LoVo (cell line): ENCODE measurements at regions not wholly inside any gene's neighbourhood (a gene's known extent, or its start where the extent isn't known, plus 50 kb on each side); places are given as distances from the start of the nearest gene placed in this dataset.
"Not testable (repeated sequence)": the region's sequence is repeated elsewhere in the genome, so short reads cannot be mapped to it uniquely, and the experiment has no call there.

Source experiments
- DNase-seq: peaks from one replicate; pipeline ENCODE4 v3.0.0-alpha.2; 2016; ENCODE audit warnings: low spot score

DNA sequence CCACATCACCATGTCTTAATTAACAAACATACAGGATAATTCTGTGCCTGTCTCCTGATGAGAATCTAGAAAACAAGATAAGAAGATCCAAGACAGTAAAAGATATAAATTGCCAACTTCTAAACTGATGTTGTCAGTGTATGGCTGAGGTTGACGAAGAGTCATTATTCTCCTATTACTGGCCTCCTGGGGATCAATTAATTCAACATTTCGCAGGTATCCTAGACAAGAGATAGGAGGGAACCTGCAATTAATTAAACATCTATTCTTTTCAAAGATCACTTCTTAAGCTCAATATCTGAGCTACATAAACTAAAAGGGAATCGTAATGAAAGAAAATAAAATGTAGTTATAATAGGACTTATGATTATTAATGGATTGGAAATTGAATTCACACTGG lies 232.0 kb upstream of the GRIA1 start:
- DNase-seq, result no peak

DNA sequence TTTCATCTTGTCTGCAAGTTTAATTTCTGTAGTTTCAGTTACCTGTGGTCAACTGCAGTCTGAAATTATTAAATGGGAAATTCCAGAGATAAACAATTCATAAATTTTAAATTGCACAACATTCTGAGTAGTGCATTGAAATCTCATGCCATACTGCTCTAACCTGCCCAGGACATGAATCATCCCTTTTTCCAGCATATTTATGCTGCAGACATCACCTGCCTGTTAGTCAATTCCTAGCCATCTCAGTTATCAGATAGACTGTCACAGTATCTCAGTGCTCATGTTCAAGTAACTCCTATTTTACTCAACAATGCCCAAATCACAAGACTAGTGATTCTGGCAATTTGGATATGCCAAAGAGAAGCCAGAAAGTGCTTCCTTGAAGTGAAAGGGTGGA lies 223.0 kb upstream of the GRIA1 start:
- DNase-seq, result no peak

- DNase-seq, result no peak
Measured at GRCh38 chr5:153275695-153276094, 214.8 kb upstream of the GRIA1 start.

DNA sequence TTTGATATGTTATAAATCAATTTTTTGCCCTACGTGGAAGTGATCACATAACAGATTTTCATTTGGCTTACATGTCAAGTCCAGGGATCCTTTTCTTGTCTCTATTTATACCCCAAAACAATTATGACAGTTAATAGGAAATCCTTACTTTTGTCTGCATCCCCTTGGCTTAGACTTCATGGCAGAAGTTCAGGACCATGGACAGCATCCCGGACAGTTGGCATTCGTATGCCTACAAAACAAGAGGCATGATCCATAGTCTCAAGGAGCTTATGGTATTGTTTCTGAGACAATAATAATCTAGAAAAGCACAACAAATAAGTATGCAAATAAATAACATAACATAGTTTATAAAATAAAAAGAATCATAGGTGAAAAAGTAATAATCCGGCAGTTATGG lies 214.3 kb upstream of the GRIA1 start:
- peak; percentile 56 for DNase-seq

GRCh38 chr5:153296251-153296844 lies 194.1 kb upstream of the GRIA1 start:
- not testable (repeated sequence) for DNase-seq

GRCh38 chr5:153299891-153300290 lies 190.6 kb upstream of the GRIA1 start:
- no peak for DNase-seq

DNA sequence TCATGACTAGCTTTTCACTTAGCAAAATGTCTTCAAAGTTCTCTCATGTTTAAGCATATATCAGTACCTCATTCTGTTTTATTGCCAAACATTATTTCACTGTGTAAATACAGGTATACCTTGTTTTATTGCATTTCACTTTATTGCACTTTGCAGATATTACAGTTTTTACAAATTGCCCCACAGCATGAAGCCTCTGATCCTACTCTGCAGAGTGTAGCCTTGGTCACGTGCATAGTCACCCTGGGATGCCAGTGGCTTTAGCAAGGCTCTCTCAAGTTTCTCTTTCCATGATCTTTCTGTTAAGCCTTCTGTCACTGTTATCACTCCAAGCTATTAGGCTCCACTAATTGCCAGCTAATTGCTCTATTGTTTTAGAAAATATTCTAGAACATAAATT lies 182.2 kb upstream of the GRIA1 start:
- DNase-seq, result no peak

GRCh38 chr5:153318556-153318955 lies 171.9 kb upstream of the GRIA1 start:
- DNase-seq, result no peak

DNA sequence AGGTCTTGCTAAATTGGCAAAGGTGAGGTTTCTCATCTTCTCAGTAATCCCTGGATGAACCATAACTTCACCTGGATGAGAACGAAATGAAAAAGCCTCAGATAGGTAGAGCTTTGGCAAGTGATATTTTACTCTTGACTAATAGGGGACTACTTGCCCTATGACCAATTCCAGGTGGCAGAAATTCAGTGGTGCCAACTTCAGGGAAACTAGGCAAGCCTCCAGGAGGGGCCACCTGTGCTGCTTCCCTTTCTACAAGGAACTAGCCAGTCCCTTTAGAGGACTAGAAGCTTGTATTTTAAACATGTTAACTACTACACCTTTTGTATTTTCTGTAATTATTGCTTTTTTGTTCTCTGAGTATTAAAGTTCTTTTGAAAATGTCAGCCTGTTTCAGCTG lies 169.0 kb upstream of the GRIA1 start:
- no peak for DNase-seq

- no peak for DNase-seq
Measured at GRCh38 chr5:153340139-153340538, 150.3 kb upstream of the GRIA1 start.

- no peak for DNase-seq
Measured at GRCh38 chr5:153340738-153341137, 149.7 kb upstream of the GRIA1 start.

DNA sequence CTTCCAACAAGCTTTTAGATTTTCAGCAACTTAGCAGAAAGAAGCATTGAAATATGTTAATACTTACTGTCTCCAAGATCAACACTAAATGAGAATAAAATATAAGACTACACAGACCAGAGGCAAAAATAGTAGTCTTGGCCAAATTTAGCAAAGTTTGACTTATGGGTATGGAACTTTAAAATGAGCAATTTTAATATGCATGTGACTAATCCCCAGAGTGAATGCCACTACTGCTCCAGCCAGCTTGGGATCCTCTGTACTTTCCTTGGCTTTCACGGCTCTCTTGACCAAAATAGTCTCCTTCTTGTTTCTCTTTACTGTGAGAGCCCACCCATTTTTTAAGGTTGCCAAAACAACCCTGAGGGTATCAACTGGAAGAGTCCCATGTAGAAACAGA lies 148.0 kb upstream of the GRIA1 start:
- no peak for DNase-seq

DNA sequence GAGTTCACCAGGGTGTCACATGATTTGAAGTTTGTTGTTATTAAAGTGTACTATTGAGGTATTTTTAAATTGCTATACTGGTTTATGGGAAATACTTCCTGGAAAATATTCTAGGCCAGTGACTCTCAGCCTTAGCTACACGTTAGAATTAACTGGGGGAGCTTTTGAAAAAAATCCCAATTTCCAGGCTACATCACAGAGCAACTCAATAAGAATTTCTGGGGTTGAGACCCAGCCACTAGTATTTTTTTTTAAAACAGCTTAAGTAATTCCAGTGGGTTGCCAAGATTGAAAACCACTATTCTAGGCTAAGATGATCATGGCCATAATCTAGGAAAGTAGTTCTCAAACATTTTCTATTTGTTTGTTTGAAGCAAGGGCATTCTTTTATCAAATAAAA lies 142.9 kb upstream of the GRIA1 start:
- DNase-seq, result no peak

DNA sequence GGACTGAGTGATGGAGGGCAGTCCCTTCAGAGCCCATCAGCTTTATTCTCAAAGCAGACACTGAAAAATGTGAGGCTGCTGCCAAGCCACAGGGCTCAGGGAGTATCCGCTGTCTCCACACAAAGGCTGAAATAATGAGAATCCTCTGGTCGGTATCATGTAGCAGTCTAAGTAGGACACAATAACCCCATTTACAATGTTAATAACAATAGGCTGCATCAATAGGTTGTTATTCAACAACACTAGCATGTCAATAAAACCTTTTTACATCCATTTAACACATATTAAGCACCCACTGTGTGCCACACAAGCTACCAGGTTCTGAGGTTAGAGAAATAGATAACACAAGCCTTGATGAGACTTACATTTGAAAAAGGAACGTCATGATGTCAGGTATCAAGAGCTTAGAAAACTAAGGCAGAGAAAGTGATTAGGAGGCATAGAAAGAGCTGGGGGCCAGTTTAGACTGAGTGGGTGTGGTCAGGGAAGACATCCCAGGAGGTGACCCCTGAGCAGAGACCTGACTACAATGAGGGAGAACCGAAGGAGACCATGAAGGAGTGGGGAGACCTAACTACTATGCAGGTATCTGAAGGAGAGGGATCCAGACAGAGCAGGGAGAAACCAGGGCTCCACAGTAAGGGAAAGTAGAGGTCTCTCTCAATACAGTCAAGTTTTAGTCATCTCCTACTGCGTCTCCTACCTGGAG lies 140.1 kb upstream of the GRIA1 start:
- DNase-seq, result no peak

GRCh38 chr5:153352685-153353219 lies 137.7 kb upstream of the GRIA1 start:
- DNase-seq, result no peak

DNA sequence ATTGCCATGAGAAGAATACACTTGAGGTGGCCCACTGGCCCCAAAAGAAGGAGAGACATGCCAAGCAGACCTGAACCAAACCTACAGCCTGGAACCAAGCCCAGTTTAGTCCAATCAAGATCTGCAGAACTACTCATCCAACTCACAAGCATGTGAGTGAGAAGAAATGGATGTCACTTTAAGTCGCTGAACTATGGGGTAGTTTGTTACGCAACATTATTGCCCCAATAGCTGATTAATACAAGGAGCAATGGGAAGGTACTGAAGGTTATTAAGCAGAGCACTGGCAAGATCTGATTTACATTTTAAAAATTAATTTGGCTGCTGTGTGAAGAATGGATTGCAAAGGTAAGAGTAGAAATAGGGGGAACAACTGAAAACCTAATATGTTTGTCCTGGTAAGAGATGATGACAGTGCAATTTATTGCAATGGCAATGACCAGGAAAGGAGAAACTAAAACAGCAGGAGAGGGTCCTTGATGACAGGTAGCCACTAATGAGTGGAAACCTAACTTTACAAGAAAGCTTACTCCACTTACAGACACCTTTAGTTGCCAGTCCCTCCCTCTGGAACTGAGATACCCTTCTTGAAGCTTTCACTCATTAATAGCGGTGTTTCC lies 132.9 kb upstream of the GRIA1 start:
- DNase-seq, result no peak

DNA sequence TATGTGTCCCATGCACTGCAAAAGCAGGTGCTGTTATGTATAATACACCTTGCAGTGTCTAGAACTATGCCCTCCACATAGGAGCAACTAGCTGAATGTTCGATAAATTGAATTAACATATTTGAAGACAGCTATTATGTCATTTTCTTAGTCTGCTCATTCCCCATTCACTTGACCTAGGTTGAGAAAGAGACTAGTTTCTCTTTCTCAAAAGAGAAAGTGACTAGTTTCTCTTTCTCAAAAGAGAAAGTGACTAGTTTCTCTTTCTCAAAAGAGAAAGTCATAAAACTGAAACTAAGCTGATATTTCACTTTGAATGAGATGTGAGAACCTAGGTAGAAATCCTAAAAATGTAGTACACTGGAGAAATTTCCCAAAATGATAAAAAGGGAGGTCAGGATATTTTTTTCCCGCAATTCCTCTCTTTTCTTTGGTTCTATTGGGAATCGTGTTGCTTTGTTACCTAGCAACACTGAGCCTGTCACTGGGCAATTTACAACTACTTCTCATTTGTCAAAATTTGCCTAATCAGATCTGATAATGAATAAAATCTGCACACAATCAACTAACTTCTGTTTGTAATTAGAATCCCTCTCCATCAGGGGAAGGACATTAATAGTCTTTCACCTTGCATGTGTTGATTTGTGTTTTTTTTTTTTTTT lies 132.0 kb upstream of the GRIA1 start:
- DNase-seq, result no peak

DNA sequence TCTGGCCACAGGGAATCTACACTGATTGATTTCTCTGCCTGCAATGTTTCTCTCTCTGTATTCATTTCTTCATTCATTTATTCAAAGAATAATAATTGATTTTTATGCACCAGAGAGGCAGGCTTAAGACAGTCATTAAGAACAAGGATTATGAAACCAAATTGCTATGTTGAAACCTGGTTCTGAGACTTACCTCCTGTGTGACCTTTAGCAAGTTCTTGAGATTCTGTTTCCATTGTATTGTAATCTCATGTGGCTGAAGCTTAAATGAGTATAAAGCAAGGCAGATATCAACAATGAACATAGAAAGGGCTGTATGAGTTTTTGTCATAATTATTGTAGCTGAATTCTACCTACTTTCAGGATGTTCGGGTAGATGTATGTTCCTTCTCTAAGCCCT lies 129.6 kb upstream of the GRIA1 start:
- DNase-seq, result no peak

- no peak for DNase-seq
Measured at GRCh38 chr5:153361735-153362409, 128.6 kb upstream of the GRIA1 start.

- no peak for DNase-seq
Measured at GRCh38 chr5:153365547-153365946, 124.9 kb upstream of the GRIA1 start.

GRCh38 chr5:153367466-153367865 lies 123.0 kb upstream of the GRIA1 start:
- no peak for DNase-seq

GRCh38 chr5:153372425-153373129 lies 117.9 kb upstream of the GRIA1 start:
- DNase-seq, result no peak
